Transverse colon (tissue), 4 donors: ENCODE measurements at regions not wholly inside any gene's neighbourhood (a gene's known extent, or its start where the extent isn't known, plus 50 kb on each side); places are given as distances from the start of the nearest gene placed in this dataset.

Experiments
- DNase-seq: peaks from one replicate; pipeline ENCODE4 v3.0.0-alpha.2; 2019
- H3K27ac ChIP-seq, 4 donors: fragments of 200-600 bp; sonication (generic); 2 replicates each; pipeline ENCODE4 v1.5.1; 2016 to 2018; ENCODE audit warnings: inconsistent platforms in 4 of 4
- H3K27me3 ChIP-seq: fragments of 200-600 bp; sonication (generic); 2 replicates; pipeline ENCODE4 v1.5.1; 2017; ENCODE audit warnings: inconsistent platforms
- H3K36me3 ChIP-seq, 4 donors: fragments of 200-600 bp; sonication (generic); 2 replicates each; pipeline ENCODE4 v1.5.1; 2017 to 2019; ENCODE audit warnings: inconsistent platforms in 4 of 4
- H3K4me1 ChIP-seq, 4 donors: fragments of 200-600 bp; sonication (generic); 2 replicates each; pipeline ENCODE4 v1.5.1; 2017 to 2020; ENCODE audit warnings: inconsistent platforms in 4 of 4
- H3K4me3 ChIP-seq, 4 donors: fragments of 200-600 bp; sonication (generic); 1 replicate in 1 of 4; 2 replicates in 3 of 4; pipeline versions ENCODE4 v1.5.1 to v1.6.1; 2017 to 2019; ENCODE audit warnings: inconsistent platforms in 4 of 4
- H3K9me3 ChIP-seq, 2 donors: fragments of 200-600 bp; sonication (generic); 2 replicates each; pipeline ENCODE4 v1.5.1; 2017 to 2019; ENCODE audit warnings: inconsistent platforms in 2 of 2
- EP300 ChIP-seq: sonication (generic); formaldehyde crosslinking; IDR thresholded peaks from one replicate; pipeline ENCODE4 v1.6.1; 2017; ENCODE audit warnings: antibody characterized with exemption, low read depth
- POLR2A ChIP-seq: fragments of 450-650 bp; IDR thresholded peaks from one replicate; pipeline ENCODE4 v1.6.1; 2016; ENCODE audit warnings: antibody characterized with exemption, mild to moderate bottlenecking, moderate library complexity
- POLR2AphosphoS5 ChIP-seq, 3 donors: sonication (generic); formaldehyde crosslinking; IDR thresholded peaks; one replicate each; pipeline ENCODE4 v1.6.1; 2016; ENCODE audit warnings: antibody characterized with exemption in 3 of 3
- WGBS, 2 donors: methylation state at CpG; one replicate each; pipeline ENCODE4 v1.1.5; 2018; ENCODE audit warnings: low coverage in 1 of 2; 5-methylcytosine and 5-hydroxymethylcytosine counted together
- in situ Hi-C, 4 donors: fragments of 200-750 bp; cut with MboI; loops; one replicate each; pipeline versions ENCODE4 v1.15.0 to v1.15.1; 2017; ENCODE audit warnings: low sequenced_read_pairs in 3 of 4, low pct_ligation_motif_present in 1 of 4, low pct_unique_long_range_greater_than_20kb in 1 of 4
- intact Hi-C: fragments of 100-400 bp; cut with DNase I; formaldehyde crosslinking; loops from one replicate; pipeline ENCODE4 v1.15.1; 2023; ENCODE audit warnings: low total_unique reads
- TF ChIP-seq, protein P1 (sequence below), 5 experiments: fragments of 200-600 bp in 3 of 5; fragments of 450-650 bp in 2 of 5; sonication (generic) in 3 of 5; IDR thresholded peaks; 1 replicate in 2 of 5; 2 replicates in 3 of 5; pipeline ENCODE4 v1.5.1; 2016 to 2017; ENCODE audit warnings: antibody characterized with exemption in 5 of 5, inconsistent platforms in 3 of 5, mild to moderate bottlenecking in 2 of 5, moderate library complexity in 1 of 5

DNA sequence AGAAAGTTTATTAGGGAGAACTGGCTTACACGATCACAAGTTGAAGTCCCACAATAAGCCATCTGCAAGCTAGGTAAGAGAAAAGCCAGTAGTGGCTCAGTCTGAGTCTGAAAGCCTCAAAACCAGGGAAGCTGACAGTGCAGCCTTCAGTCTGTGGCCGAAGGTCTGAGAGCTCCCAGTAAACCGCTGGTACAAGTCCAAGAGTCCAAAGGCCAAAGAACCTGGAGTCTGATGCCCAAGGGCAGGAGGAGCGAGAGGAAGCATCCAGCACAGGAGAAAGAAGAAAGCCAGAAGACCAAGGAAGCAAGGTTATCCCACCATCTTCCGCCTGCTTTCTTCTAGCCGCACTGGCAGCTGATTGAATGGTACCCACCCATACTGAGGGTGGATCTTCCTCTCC, 97.3 kb upstream of the FBN2 start:
- in situ Hi-C loops (no loop called here), intact Hi-C loops (no loop called here)
- 60 to 74% methylated on average over 5 to 6 of the region's 6 CpGs for WGBS, 2 donors
- Histone ChIP-seq H3K27me3 (no peaks in the 10 kb centered on the region), H3K36me3 (no peaks in the 10 kb centered on the region), H3K4me3 (no peak overlapping the region), H3K27ac (no peak overlapping the region), H3K4me1 (no peaks in the 10 kb centered on the region), H3K9me3 (no peaks in the 10 kb centered on the region)
- DNase-seq = no peak
- no peak for TF ChIP-seq POLR2A
- TF ChIP-seq, protein P1, sequence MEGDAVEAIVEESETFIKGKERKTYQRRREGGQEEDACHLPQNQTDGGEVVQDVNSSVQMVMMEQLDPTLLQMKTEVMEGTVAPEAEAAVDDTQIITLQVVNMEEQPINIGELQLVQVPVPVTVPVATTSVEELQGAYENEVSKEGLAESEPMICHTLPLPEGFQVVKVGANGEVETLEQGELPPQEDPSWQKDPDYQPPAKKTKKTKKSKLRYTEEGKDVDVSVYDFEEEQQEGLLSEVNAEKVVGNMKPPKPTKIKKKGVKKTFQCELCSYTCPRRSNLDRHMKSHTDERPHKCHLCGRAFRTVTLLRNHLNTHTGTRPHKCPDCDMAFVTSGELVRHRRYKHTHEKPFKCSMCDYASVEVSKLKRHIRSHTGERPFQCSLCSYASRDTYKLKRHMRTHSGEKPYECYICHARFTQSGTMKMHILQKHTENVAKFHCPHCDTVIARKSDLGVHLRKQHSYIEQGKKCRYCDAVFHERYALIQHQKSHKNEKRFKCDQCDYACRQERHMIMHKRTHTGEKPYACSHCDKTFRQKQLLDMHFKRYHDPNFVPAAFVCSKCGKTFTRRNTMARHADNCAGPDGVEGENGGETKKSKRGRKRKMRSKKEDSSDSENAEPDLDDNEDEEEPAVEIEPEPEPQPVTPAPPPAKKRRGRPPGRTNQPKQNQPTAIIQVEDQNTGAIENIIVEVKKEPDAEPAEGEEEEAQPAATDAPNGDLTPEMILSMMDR (IDR thresholded peaks at IDR 0.05) = no peak
- TF ChIP-seq EP300 = no peak
- TF ChIP-seq POLR2AphosphoS5 (IDR thresholded peaks at IDR 0.05) = no peak

DNA sequence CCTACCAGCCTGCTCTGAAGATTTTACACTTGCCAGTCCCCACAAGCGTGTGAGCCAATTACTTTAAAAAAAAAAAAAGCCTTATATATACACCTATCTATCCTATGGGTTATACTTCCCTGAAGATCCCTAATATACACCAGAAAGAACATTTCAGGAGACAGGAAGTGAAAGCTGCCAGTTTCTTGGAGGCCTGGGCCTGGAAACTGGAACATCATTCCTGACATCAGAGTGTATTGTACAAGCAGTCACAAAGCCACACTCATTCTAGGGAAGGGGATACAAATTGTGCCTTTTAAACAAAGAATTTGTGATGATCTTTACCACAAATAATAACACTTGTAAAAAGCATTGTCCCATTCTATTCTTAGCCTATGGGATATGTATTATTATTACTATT, 98.3 kb upstream of the FBN2 start:
- Histone ChIP-seq H3K27me3 (no peaks in the 10 kb centered on the region), H3K4me3 (no peak overlapping the region), H3K4me1 (no peaks in the 10 kb centered on the region), H3K36me3 (no peaks in the 10 kb centered on the region), H3K27ac (no peak overlapping the region), H3K9me3 (no peaks in the 10 kb centered on the region)
- DNase-seq = no peak
- in situ Hi-C loops = no loop called here
- TF ChIP-seq POLR2A (no peak), EP300 (no peak), POLR2AphosphoS5 (IDR thresholded peaks at IDR 0.05) (no peak)
- TF ChIP-seq, protein P1 (IDR thresholded peaks at IDR 0.05) = no peak
- intact Hi-C loops = no loop called here
- 86% methylated on average over 1 of the region's 1 CpG; no CpG with 5 or more reads in 1 of the 2 donors for WGBS, 2 donors

DNA sequence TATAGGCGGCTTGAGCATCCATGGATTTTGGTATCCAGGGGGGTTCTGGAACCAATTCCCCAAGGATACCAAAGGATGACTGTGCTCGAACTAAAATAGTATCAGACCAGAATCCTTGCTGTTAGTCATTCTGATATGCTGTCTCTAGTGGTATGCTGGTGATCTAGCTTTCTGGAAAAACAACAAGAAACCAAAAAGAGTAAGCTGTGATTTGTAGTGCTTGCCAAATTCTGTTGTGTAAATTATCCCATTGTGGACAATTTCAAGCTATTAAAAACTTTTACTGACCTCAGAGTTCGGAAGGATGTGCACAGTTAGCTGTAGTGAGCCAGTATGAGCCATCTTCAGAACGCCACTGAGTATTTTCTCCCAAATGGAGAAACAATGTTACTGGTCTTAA, 99.0 kb upstream of the FBN2 start:
- no peak for DNase-seq
- intact Hi-C loops = no loop called here
- no peaks in the 10 kb centered on the region for H3K36me3 ChIP-seq
- 58 to 73% methylated on average over 4 of the region's 4 CpGs for WGBS, 2 donors
- no peaks in the 10 kb centered on the region for H3K9me3 ChIP-seq
- no peaks in the 10 kb centered on the region for H3K27me3 ChIP-seq
- in situ Hi-C loops = no loop called here
- H3K27ac ChIP-seq = no peak overlapping the region
- no peak overlapping the region for H3K4me3 ChIP-seq
- TF ChIP-seq POLR2AphosphoS5 (IDR thresholded peaks at IDR 0.05) (no peak), POLR2A (no peak), EP300 (no peak)
- TF ChIP-seq, protein P1 (IDR thresholded peaks at IDR 0.05) = no peak
- H3K4me1 ChIP-seq = no peaks in the 10 kb centered on the region

DNA sequence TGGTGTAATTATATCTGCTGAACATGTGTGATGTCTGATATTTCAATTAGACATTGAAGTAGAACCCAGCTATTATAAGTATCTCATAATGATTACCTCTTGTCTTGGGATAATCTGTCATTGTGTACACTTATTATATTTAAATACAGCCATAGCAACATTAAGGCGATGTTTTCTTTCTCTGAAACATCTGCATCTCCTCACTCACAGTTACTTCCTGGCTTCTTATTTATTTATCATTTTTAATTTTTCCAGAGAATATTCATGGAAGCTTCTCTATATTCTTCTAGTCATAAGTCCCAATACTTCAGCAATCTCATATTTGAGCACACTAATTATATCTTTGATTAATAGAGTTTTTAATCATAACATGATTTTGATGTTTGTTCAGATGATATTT, 103.8 kb upstream of the FBN2 start:
- 92 to 94% methylated on average over 1 of the region's 1 CpG for WGBS, 2 donors
- in situ Hi-C loops (no loop called here), intact Hi-C loops (no loop called here)
- Histone ChIP-seq H3K36me3 (no peaks in the 10 kb centered on the region), H3K4me1 (no peaks in the 10 kb centered on the region), H3K9me3 (no peaks in the 10 kb centered on the region), H3K4me3 (no peak overlapping the region), H3K27me3 (no peaks in the 10 kb centered on the region), H3K27ac (no peak overlapping the region)
- DNase-seq = no peak
- TF ChIP-seq, protein P1 (IDR thresholded peaks at IDR 0.05) = no peak
- TF ChIP-seq EP300 (no peak), POLR2A (no peak), POLR2AphosphoS5 (IDR thresholded peaks at IDR 0.05) (no peak)
